Right kidney (tissue), 1 donor: ENCODE measurements at regions not wholly inside any gene's neighbourhood (a gene's known extent, or its start where the extent isn't known, plus 50 kb on each side); places are given as distances from the start of the nearest gene placed in this dataset.
"Not testable (repeated sequence)": the region's sequence is repeated elsewhere in the genome, so short reads cannot be mapped to it uniquely, and the experiment has no call there.

Experiments
- DNase-seq: peaks from one replicate; pipeline ENCODE4 v3.0.0-alpha.2; 2016

DNA sequence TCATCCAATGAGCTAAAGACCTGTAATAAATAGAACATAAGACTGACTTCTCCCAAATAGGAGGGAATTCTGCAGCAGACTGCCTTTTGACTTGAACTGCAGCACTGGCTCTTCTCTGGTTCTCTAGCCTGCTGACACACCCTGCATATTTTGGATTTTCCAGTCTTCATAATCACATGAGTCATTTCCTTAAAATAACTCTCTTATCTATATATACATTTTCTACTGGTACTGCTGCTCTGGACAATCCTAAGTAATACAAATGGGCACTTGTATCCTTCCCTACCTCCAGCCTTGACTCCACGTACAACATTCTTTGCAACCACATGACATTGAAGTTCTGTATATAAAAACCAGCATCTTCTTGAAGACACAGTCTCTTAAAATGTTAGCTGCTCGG, 429.4 kb upstream of the TMPRSS15 start:
- no peak for DNase-seq

- DNase-seq, result not testable (repeated sequence)
These were observed 430.5 kb upstream of the TMPRSS15 start for GRCh38 chr21:18834121-18834520.

DNA sequence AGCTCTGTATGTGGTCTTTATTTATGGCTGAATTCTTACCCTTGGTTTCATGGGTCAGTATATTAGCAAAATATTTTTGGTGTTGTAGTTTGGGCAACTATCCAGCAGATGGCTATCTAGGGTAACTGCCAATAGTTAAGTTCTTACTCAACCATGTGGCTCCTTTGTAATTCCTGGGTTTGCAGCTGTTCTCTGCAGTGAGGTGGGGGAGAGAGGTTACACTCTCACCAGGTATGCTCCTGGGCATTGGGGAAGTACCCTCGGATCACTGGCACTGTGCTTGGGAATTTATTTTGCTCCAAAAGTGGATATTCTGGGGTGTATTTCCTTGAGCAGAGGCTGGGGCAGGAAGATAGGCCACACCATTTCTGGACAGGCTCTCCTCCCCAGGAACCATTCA, 436.7 kb upstream of the TMPRSS15 start:
- DNase-seq, result no peak

- DNase-seq, result not testable (repeated sequence)
These were observed 454.0 kb upstream of the TMPRSS15 start for GRCh38 chr21:18857606-18858005.

DNA sequence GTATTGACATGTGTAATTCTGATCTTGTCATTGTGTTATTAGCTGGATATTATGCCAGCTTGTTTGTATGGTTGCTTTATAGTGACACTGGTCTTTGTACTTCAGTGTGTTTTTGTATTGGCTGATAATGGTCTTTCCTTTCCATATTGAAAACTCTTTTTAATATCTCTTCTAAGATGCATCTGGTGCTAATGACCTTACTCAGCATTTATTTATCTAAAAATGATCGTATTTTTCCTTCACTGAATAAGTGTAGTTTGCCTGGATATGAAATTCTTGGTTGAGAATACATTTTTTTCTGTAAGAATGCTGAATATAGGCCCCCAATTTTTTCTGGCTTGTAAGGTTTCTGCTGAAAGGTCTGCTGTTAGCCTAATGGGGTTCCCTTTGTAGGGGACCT, 465.5 kb upstream of the TMPRSS15 start:
- DNase-seq, result no peak

GRCh38 chr21:18877917-18878316, 474.3 kb upstream of the TMPRSS15 start:
- no peak for DNase-seq

DNA sequence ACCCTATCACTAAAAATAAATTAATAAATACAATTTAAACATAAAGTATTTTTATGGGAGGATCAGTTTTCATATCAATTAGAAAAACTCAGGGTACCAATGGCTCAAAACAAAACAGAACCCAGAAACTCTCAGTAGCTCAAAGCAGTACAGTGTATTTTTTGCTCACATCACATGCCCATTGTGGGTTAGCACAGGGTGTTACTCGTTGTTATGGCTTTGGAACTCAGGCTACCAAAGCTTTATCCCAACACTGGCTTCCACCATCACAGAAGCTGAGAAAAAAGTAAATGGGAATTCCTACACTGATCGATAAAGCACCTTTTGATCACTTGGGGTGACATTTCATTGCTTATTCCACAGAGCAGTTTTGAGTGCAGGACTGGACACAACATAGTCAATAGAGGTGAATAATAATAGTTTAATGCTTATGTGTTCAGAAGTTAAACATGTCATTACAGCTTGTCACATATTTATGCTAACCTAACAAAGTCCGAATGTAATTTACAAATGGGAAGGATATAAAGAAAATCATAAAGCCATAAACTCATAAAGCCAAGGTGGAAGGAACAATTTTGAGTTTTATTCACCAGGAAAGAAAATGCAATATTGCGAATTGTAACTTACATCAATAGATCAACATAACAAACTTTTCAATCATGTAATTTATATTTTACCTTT, 484.5 kb upstream of the TMPRSS15 start:
- no peak for DNase-seq

DNA sequence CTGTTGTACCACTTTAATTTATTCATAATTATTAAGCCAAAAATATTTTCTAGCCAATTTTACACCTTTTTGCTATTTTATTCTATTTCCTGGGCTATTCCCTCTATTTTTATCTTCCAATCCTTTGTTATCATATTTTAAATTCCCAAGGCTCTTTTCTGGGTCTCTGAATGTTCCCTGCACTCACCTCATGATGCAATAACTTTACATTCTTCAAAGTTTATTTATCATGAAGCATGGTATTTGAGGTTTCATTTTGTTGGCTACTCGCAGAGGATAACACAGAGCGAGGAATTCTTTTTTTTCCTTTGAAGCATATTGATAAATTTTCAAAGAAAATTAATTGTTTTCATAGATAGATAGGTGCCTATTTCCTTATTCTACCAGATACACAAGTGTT, 489.8 kb upstream of the TMPRSS15 start:
- DNase-seq, result no peak

GRCh38 chr21:18894387-18894786, 490.8 kb upstream of the TMPRSS15 start:
- no peak for DNase-seq

GRCh38 chr21:18899261-18899660, 495.7 kb upstream of the TMPRSS15 start:
- DNase-seq, result no peak

- DNase-seq, result no peak
These were observed 499.1 kb upstream of the TMPRSS15 start for GRCh38 chr21:18902660-18903059.

- no peak for DNase-seq
These were observed 503.5 kb upstream of the TMPRSS15 start for GRCh38 chr21:18907076-18907475.

- no peak for DNase-seq
These were observed 505.1 kb upstream of the TMPRSS15 start for GRCh38 chr21:18908641-18909040.

GRCh38 chr21:18913914-18914313, 510.3 kb upstream of the TMPRSS15 start:
- no peak for DNase-seq

GRCh38 chr21:18914570-18914969, 511.0 kb upstream of the TMPRSS15 start:
- no peak for DNase-seq

GRCh38 chr21:18917622-18918021, 514.0 kb upstream of the TMPRSS15 start:
- no peak for DNase-seq

DNA sequence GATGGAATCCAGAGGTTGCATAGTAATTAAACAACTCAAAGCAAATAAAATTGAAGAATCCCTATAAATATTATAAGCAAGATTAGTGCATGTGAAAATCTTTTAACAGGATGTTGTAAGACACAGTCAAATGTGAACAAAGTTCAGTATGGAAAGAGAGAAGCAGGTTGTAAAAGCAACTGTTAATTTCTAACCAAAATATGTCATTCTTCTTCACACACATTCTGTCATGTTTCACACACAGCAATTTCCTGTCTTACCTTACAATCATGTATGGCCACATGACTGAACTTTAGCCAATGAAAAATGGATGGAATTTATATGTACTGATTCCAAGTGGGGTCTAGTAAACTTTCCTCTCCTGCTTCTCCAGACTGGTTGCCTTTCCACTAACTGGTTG, 527.7 kb upstream of the TMPRSS15 start:
- no peak for DNase-seq

DNA sequence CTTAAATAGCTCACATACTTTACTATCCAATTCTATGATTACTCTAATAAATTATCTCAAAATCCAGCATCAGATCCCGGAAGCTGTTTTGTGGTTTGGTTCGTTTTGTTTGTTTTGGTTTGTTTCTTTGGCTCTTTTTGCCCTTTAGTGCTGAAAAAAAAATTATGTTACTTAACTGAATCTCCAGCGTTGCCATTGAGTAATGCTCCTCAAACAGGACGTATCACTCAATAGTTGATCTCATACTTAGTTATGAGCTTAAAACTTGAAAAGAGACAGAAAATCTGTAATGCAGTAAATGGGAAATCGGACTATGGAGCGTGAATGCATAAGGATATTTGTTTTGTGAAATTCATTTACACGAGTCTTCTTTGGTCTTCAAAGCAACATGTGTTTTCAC, 533.8 kb upstream of the TMPRSS15 start:
- DNase-seq, result no peak

DNA sequence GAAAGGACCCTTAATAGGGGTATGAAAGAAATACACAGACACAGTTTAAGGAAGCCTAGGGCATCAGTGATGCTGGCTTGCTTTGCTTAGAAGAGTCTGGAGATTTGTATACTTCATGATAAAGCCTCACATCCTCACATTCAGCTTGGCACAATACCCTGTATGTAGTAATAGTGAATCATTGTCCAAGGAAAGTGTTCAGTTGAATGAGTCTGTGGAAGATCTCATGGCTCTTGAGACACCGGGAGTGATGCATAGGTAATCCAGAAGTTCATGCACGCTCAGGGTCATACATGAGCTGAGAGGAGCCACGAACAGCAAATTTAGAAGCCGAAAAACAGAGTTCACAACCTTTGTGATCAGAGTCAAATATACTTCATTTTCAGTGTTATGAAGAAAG, 537.2 kb upstream of the TMPRSS15 start:
- DNase-seq, result no peak

DNA sequence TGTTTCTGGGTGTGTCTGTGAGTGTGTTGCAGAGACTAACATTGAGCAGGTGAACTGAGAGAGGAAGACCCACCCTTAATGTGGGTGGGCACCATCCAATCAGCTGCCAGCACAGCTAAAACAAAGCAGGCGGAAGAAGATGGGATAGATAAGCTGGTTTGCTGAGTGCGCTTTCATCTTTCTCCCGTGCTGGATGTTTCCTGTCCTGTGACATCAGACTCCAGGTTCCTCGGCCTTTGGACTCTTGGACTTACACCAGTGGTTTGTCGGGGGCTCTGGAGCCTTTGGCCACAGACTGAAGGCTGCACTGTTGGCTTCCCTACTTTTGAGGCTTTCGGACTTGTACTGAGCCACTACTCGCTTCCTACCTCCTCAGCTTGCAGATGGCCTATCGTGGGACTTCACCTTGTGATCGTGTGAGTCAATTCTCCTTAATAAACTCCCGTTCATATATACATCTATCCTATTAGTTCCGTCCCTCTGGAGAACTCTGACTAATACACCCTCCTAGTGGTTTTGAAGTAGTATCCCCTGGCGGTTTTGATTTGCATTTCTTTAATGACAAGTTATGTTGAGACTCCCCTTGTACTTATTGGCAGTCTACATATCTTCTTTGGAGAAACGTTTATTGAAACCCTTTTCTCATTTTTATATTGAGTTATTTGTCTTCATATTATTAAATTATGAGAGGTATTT, 546.6 kb upstream of the TMPRSS15 start:
- DNase-seq, result no peak

DNA sequence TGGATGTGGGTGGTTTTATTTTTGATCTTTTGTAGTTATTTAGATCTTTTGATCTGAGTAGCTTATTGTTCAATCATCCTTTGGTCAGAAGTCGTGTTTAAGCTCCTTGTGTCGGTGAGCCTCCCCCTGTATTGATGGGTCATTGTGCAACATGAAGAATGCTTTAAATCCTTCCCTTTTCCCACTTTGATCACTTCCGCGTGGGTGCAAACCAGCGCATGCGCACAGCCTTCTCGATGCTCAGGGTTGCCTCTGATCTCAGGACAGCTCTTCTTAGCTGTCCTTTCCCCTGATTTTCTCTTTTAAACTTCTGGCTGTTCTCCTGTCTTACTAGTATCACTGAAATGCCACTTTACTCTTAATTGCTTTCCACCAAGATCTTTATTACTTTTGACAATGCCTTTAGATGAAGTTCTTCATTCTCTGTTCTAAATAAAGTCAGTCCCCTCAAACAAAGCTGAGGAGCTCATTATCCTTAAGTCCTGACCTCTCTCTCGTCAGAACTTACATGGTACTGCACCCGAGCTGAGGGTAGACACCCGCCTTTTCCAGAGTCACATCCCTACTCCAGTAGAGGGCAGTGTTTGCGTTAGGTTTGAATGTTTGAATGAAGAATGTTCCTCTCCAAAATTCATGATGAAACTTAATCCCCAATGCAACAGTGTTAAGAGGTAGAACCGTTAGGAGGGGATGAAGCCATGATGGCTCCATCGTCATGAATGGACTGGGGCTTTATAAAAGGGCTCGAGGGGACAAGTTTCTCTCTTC, 547.9 kb upstream of the TMPRSS15 start:
- peak; percentile 10 for DNase-seq

DNA sequence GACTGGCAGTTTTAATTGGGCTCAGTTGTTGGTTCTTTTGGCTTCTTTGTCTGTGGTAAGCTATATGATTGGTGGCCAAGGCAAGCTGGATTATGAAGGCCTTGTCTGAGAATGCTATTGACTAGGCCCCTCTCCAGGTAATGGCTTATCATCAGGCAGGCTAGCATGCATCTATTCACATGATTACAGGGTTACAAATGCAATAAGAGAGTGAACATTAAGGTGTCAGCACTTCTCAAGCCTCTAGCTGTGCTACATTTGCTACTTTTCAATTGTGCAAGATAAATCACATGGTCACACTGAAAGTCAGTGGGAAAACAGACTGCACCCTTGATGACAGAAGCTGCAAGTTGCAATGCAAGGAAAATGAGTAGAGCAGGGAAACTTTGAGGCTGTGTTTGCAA, 550.9 kb upstream of the TMPRSS15 start:
- DNase-seq, result no peak

GRCh38 chr21:18959817-18960216, 556.2 kb upstream of the TMPRSS15 start:
- DNase-seq, result no peak

DNA sequence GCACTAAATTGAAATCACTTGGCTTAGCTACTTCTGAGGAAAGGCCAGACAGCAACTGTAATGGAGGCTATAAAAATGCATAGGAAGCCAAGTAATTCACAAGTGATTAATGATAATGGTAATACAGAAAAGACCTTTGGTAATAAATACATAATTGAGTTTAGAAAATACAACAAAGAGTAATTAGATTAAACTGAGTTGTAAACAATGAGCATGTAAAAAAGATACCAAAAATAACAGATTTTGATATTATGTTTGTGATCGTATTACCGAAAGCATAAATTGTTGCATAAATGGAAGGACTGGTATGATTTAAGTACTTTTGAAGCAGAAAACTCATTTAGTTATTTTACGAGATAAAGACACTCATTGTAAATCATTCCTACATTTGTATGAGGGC, 556.7 kb upstream of the TMPRSS15 start:
- no peak for DNase-seq
